Gastroesophageal sphincter (tissue), 4 donors: ENCODE measurements at regions not wholly inside any gene's neighbourhood (a gene's known extent, or its start where the extent isn't known, plus 50 kb on each side); places are given as distances from the start of the nearest gene placed in this dataset.

ENCODE experiments used
- ATAC-seq: fragments of 150-250 bp; one replicate; pipeline ENCODE4 v1.9.1; 2016; ENCODE audit warnings: mild to moderate bottlenecking, moderate library complexity
- H3K27ac ChIP-seq, 4 donors: fragments of 200-600 bp; sonication (generic) in 3 of 4; 1 replicate in 3 of 4; 2 replicates in 1 of 4; pipeline ENCODE4 v1.5.1; 2016 to 2019
- H3K27me3 ChIP-seq: fragments of 200-600 bp; sonication (generic); one replicate; pipeline ENCODE4 v1.5.1; 2019
- H3K36me3 ChIP-seq, 2 donors: fragments of 200-600 bp; sonication (generic); one replicate each; pipeline ENCODE4 v1.5.1; 2019; ENCODE audit warnings: control low read depth in 1 of 2
- H3K4me1 ChIP-seq, 3 donors: fragments of 200-600 bp; sonication (generic); 1 replicate in 2 of 3; 2 replicates in 1 of 3; pipeline ENCODE4 v1.5.1; 2016 to 2019; ENCODE audit warnings: control low read depth in 2 of 3
- H3K4me3 ChIP-seq, 2 donors: fragments of 200-600 bp; sonication (generic); one replicate each; pipeline ENCODE4 v1.5.1; 2019; ENCODE audit warnings: mild to moderate bottlenecking in 1 of 2, moderate library complexity in 1 of 2
- H3K9me3 ChIP-seq, 3 donors: fragments of 200-600 bp; sonication (generic); one replicate each; pipeline ENCODE4 v1.5.1; 2017 to 2019; ENCODE audit warnings: control low read depth in 2 of 3
- EP300 ChIP-seq: sonication (generic); formaldehyde crosslinking; IDR thresholded peaks from one replicate; pipeline ENCODE4 v1.6.1; 2017; ENCODE audit warnings: antibody characterized with exemption, mild to moderate bottlenecking
- POLR2A ChIP-seq, 2 donors: fragments of 450-650 bp; IDR thresholded peaks; one replicate each; pipeline ENCODE4 v1.6.1; 2017; ENCODE audit warnings: antibody characterized with exemption in 2 of 2, mild to moderate bottlenecking in 2 of 2, moderate library complexity in 1 of 2
- POLR2AphosphoS5 ChIP-seq: sonication (generic); formaldehyde crosslinking; IDR thresholded peaks from one replicate; pipeline ENCODE4 v1.6.1; 2017; ENCODE audit warnings: antibody characterized with exemption
- WGBS, 2 donors: methylation state at CpG; one replicate each; pipeline ENCODE4 v1.1.5; 2018; ENCODE audit warnings: low coverage in 1 of 2; 5-methylcytosine and 5-hydroxymethylcytosine counted together
- TF ChIP-seq, protein P1 (sequence below), 4 experiments: fragments of 200-600 bp in 2 of 4; fragments of 450-650 bp in 2 of 4; sonication (generic) in 1 of 4; IDR thresholded peaks; one replicate each; pipeline ENCODE4 v1.5.1; 2017 to 2019; ENCODE audit warnings: antibody characterized with exemption in 4 of 4, mild to moderate bottlenecking in 2 of 4, moderate library complexity in 2 of 4

DNA sequence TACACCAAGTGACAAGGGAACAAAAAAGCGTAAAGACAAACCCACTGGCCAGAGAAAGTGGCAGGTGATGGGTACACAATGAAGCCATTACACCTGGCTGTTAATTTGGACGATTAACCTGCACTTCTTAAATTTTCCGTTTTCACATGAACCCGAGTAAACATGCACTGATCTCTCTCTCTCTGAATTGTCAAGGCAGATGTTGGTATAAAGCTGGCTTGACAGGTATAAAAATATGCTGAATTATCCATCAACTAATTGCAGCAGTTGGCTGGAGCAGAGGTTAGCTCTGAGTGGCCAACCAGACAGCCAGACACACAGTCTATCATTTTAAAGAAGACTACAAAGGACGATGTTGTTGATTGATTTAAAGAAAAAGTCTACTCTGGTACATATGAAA is 561.7 kb upstream of the ALCAM start:
- TF ChIP-seq, protein P1, sequence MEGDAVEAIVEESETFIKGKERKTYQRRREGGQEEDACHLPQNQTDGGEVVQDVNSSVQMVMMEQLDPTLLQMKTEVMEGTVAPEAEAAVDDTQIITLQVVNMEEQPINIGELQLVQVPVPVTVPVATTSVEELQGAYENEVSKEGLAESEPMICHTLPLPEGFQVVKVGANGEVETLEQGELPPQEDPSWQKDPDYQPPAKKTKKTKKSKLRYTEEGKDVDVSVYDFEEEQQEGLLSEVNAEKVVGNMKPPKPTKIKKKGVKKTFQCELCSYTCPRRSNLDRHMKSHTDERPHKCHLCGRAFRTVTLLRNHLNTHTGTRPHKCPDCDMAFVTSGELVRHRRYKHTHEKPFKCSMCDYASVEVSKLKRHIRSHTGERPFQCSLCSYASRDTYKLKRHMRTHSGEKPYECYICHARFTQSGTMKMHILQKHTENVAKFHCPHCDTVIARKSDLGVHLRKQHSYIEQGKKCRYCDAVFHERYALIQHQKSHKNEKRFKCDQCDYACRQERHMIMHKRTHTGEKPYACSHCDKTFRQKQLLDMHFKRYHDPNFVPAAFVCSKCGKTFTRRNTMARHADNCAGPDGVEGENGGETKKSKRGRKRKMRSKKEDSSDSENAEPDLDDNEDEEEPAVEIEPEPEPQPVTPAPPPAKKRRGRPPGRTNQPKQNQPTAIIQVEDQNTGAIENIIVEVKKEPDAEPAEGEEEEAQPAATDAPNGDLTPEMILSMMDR (IDR thresholded peaks at IDR 0.05) = no peak
- TF ChIP-seq EP300 = no peak
- no peak for TF ChIP-seq POLR2AphosphoS5
- TF ChIP-seq POLR2A (IDR thresholded peaks at IDR 0.05) = no peak
- 78 to 81% methylated on average over 5 of the region's 5 CpGs for WGBS, 2 donors
- Histone ChIP-seq H3K4me1 (no peaks in the 10 kb centered on the region), H3K4me3 (no peak overlapping the region), H3K27me3 (no peaks in the 10 kb centered on the region), H3K36me3 (no peaks in the 10 kb centered on the region), H3K9me3 (no peaks in the 10 kb centered on the region), H3K27ac (no peak overlapping the region)
- ATAC-seq = no peak

DNA sequence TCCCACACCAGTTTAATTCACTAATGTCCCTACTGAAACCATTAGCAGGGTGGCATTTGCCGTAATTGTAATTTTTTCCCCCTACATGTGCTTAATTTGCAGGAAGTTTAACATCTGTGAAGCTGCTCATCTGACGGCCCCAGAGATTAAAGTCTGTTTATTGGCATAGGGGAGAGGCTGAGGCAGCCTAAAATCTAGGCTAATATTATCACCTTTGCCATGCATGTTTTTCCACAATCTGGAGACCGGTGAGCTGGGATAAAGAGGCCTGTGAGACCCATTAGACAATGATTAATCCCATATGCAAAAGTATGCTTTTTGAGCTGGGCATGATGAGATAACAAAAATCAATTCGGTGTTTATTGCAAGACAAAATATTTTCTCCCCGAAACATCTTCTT is 561.2 kb upstream of the ALCAM start:
- Histone ChIP-seq H3K27me3 (no peaks in the 10 kb centered on the region), H3K4me1 (no peaks in the 10 kb centered on the region), H3K4me3 (no peak overlapping the region), H3K27ac (no peak overlapping the region), H3K9me3 (no peaks in the 10 kb centered on the region), H3K36me3 (no peaks in the 10 kb centered on the region)
- TF ChIP-seq POLR2AphosphoS5 = no peak
- WGBS, 2 donors = 68 to 72% methylated on average over 3 to 5 of the region's 5 CpGs
- no peak for ATAC-seq

DNA sequence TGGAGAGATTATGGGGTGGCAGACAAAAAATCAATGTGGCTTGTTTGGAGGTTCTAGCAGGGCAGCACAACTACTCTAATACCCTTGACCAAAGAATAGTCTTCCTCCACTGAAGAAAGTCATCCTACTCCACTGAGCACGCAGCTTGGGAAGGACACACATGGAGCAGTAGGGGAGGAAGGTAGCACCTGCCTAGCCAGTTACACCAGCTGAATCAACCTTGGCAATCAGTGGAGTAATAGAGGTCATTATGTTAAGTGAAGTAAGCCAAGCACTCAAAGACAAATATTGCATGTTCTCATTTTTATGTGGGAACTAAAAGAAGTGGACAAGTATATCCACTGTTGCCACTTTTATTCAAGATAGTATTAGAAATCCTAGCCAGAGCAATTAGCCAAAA is 555.8 kb upstream of the ALCAM start:
- H3K27ac ChIP-seq = no peak overlapping the region
- no peaks in the 10 kb centered on the region for H3K4me1 ChIP-seq
- no peaks in the 10 kb centered on the region for H3K27me3 ChIP-seq
- H3K9me3 ChIP-seq = no peaks in the 10 kb centered on the region
- no peak overlapping the region for H3K4me3 ChIP-seq
- WGBS, 2 donors = 83% methylated on average over 1 of the region's 1 CpG; no CpG with 5 or more reads in 1 of the 2 donors
- no peak for ATAC-seq
- TF ChIP-seq EP300 = no peak
- TF ChIP-seq POLR2A (IDR thresholded peaks at IDR 0.05) = no peak
- TF ChIP-seq, protein P1 (IDR thresholded peaks at IDR 0.05) = no peak
- no peaks in the 10 kb centered on the region for H3K36me3 ChIP-seq

DNA sequence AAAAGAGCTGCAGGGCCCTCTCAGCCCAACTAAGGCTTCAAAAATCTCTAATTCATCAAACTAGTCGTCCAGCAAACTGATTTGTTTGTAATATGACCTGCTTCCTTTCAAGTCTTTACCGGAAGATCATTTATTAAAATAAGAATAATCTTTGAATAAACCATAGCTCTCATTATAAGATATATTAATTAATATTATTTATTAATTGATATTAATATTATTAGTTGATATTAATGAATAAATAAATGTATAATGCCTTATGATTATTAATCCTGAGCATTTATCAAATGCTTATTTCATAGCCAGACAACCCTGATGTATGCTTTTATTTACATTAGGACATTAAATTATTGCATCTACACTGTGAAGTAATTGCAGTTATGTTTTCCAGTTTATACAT is 550.7 kb upstream of the ALCAM start:
- TF ChIP-seq, protein P1 (IDR thresholded peaks at IDR 0.05) = no peak
- no peak for TF ChIP-seq POLR2A (IDR thresholded peaks at IDR 0.05)
- no peak for ATAC-seq
- Histone ChIP-seq H3K36me3 (no peaks in the 10 kb centered on the region), H3K4me1 (no peaks in the 10 kb centered on the region), H3K27me3 (no peaks in the 10 kb centered on the region), H3K27ac (no peak overlapping the region), H3K4me3 (no peak overlapping the region), H3K9me3 (peaks cover 0 to 8% (median 0%) of the 10 kb centered on the region in 3 donors)
- 24 to 25% methylated on average over 2 of the region's 2 CpGs for WGBS, 2 donors

DNA sequence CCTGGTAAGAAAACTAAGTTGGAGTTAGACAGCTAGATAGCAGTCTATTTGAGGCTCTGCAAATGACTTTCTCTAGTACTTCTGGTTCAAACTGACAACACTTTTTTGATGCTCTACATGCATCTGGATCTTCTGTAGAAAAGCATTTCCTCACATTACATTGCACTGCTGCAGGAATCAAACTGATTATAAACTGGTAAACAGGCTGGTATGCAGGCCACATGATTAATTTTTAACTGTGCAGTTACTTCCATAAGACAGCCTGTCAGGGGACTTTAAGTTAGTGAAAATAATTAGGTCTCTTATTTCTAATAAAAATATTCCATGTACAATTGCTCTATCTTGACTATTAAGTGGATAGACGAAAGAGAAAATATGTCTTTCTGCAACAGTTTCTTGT is 550.0 kb upstream of the ALCAM start:
- no peak overlapping the region for H3K4me3 ChIP-seq
- TF ChIP-seq POLR2AphosphoS5 (no peak), POLR2A (IDR thresholded peaks at IDR 0.05) (no peak), EP300 (no peak)
- TF ChIP-seq, protein P1 (IDR thresholded peaks at IDR 0.05) = no peak
- no peaks in the 10 kb centered on the region for H3K36me3 ChIP-seq
- WGBS, 2 donors = 77 to 100% methylated on average over 1 of the region's 1 CpG
- no peaks in the 10 kb centered on the region for H3K27me3 ChIP-seq
- H3K27ac ChIP-seq = no peak overlapping the region
- H3K4me1 ChIP-seq = no peaks in the 10 kb centered on the region
- ATAC-seq = no peak
- H3K9me3 ChIP-seq = peaks cover 0 to 15% (median 0%) of the 10 kb centered on the region in 3 donors

DNA sequence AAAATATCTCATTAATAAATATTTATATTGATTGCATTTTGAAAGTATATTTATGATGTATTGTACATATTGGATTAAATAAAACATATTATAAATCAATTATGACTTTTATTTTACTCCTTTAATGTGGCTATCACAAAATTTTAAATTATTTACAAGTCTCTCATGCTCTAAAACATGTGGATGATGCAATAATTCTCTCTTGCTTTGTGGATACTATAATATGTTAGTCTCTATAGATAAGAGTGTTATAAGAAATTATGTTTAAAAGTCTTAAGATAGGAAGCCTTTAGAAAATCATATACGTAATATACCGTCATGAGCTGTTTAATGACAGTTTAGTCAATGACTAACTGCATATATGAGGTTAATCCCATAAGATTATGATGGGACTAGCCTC is 547.4 kb upstream of the ALCAM start:
- Histone ChIP-seq H3K4me3 (no peak overlapping the region), H3K4me1 (no peaks in the 10 kb centered on the region), H3K27me3 (no peaks in the 10 kb centered on the region), H3K9me3 (peaks cover 0 to 18% (median 0%) of the 10 kb centered on the region in 3 donors), H3K27ac (no peak overlapping the region), H3K36me3 (no peaks in the 10 kb centered on the region)
- TF ChIP-seq POLR2AphosphoS5 (no peak), POLR2A (IDR thresholded peaks at IDR 0.05) (no peak), EP300 (no peak)
- TF ChIP-seq, protein P1 (IDR thresholded peaks at IDR 0.05) = no peak
- WGBS, 2 donors = 48 to 50% methylated on average over 2 of the region's 2 CpGs
- no peak for ATAC-seq
